IPS-NIHi11 (cell line): ENCODE measurements at regions not wholly inside any gene's neighbourhood (a gene's known extent, or its start where the extent isn't known, plus 50 kb on each side); places are given as distances from the start of the nearest gene placed in this dataset.
"Not testable (repeated sequence)": the region's sequence is repeated elsewhere in the genome, so short reads cannot be mapped to it uniquely, and the experiment has no call there.

Source experiments
- DNase-seq: peaks from one replicate; pipeline ENCODE4 v3.0.0; 2012; ENCODE audit warnings: mixed read lengths, low spot score

DNA sequence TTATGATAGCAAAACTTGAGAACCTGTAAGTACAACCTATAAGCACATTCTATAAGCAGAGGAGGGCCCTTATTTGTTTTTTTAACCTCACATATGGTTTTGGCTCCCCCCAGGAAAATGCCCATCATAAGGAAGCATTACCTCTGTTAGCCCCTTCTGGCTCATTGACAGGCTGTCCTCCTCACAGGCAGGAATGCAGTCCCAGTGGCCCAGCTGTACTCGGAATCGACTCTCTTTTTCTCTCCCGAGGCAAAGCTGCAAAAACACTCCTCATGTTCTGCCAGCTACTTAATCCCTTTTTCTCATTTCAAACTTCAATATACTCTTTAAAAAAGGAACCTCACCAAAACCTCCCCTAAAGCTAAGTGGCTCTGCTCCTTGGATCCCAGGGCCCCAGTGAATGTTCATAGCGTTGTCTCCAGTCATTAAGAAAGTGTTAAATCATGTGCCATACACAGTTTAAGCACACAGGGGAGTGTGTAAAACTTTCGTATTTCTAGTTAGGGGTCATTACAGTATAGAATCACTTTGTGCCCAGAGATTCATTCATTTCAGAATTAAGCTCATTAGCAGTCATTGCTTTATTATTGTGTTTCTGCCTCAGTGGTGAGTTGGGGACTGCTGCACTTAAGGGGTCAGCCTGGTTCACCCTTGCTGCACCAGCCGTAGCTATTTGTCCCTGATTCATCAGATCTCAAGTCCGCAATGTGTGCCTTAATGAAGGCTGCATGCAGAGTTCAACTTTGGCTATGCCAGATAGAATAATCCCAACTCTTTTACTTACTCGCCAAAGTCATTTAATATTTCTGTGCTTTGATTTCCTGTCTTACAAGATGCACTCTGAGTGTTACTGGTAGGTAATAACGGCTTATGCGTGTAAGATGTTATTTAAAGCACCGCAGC, 57.6 kb downstream of the JRKL start:
- DNase-seq: no peak

DNA sequence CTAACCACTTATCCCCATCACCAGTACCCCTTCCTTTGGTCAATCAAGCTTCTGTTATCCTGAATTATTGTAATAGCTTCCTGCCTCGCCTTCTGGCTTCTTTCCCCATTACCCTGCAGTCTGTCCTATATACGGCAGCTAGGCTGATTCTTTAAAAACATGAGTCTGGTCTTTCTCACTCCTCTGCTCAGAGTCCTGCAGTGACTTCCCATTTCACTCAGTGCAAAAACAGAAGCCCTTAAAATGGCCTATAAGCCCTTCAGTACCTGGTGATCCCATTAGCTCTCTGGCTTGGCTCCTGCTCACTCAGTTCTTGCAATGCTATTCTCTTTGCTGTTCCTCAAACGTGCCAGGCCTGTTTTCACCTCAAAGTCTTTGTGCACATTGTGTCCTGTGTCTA, 58.4 kb downstream of the JRKL start:
- no peak for DNase-seq

GRCh38 chr11:96456111-96456510, 66.3 kb downstream of the JRKL start:
- DNase-seq: peak; percentile 29

GRCh38 chr11:96459751-96460150, 69.9 kb downstream of the JRKL start:
- no peak for DNase-seq

- no peak for DNase-seq
These were observed 72.1 kb downstream of the JRKL start for GRCh38 chr11:96461871-96462270.

DNA sequence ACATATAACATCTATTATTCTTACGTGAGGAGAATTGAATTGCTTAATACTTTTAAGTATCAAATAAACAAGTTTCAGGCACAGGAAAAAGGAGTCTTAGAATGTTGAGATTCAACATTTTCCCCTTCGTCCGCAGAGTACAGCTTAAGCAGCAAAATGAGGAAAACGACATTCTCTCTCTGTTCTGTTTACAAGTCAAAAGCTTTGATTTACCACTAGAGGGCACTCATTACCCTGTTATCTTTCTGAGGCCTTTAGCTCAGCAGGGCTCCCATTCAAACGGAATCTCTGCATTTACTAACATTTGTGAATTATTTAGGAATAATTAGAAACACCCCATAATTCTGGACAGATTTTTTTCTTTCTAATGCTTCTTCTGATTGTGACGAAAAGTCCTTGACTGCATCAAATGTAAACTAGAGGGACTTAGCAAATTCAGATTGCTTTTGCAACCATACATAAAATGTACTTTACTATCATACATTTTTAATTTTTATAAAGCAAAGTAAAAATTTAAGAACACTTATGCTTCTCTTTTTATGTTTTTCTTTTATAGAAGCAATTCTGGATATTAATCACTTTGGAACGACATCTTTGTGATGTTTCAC, 75.0 kb downstream of the JRKL start:
- DNase-seq: peak; percentile 74

- DNase-seq: no peak
These were observed 75.7 kb downstream of the JRKL start for GRCh38 chr11:96465512-96465911.

DNA sequence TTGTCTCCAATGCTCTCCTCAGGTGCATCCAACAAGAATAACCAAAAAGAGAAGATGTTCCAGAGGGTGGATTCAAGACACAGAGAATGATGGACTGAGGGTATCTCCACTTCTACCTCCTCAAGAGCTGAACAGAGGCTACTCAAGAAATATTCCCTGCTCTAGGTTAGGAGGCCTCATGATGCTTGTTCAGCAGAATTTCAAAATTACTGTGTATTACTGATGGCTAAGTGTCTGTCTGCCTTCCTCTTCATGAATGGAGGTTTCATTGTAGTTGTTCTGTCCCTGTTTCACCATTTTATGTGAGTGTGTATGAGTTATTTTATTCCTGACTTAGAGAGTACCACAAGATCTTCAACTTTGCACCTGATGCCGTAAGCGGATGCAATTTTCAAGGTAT, 76.8 kb downstream of the JRKL start:
- DNase-seq: no peak

GRCh38 chr11:96469776-96470175, 80.0 kb downstream of the JRKL start:
- DNase-seq: no peak

DNA sequence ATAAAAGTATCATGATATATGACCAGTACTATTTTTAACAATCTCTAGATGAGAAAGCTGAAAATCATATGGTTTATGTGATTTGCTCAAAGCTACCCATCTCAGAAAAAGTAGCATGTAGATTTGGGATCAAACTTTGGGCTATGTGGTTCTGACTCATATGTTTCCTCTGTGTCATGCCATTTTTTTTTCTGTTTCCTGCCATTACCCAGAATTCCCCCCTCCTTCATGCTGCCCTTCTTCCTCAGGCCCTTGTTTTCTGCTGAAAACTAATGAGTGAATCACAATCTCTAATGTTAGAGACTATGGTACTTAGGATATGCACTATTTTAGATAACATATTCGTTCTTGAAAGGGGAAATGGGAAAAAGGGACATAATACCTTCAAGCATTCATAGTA, 80.7 kb downstream of the JRKL start:
- no peak for DNase-seq

- peak; percentile 20 for DNase-seq
These were observed 82.3 kb downstream of the JRKL start for GRCh38 chr11:96472085-96472484.

- DNase-seq: no peak
These were observed 84.5 kb downstream of the JRKL start for GRCh38 chr11:96474263-96474662.

DNA sequence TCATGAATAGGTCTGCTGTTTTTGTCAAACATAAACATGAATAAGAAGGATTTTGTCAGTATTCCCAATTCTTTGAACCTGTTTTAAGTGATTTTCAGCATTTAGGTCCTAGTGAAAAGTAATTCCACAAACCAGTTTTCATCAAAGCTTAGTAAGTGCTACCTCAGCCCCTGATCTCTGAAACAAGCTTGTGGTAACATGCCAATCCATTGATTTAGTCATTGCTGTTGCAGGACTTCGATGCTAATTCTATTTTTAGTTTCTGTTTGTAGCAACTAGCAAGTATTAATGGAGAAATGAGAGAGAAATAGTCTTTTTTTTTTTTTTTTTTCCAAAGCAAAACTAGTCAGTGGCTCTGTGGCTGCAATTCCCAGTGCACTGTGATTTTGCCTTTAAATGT, 91.4 kb downstream of the JRKL start:
- no peak for DNase-seq

GRCh38 chr11:96481771-96482170, 92.0 kb downstream of the JRKL start:
- DNase-seq: no peak

- no peak for DNase-seq
These were observed 92.4 kb downstream of the JRKL start for GRCh38 chr11:96482193-96482592.

GRCh38 chr11:96483374-96483955, 93.7 kb downstream of the JRKL start:
- no peak for DNase-seq

- no peak for DNase-seq
These were observed 94.5 kb downstream of the JRKL start for GRCh38 chr11:96484361-96484760.

DNA sequence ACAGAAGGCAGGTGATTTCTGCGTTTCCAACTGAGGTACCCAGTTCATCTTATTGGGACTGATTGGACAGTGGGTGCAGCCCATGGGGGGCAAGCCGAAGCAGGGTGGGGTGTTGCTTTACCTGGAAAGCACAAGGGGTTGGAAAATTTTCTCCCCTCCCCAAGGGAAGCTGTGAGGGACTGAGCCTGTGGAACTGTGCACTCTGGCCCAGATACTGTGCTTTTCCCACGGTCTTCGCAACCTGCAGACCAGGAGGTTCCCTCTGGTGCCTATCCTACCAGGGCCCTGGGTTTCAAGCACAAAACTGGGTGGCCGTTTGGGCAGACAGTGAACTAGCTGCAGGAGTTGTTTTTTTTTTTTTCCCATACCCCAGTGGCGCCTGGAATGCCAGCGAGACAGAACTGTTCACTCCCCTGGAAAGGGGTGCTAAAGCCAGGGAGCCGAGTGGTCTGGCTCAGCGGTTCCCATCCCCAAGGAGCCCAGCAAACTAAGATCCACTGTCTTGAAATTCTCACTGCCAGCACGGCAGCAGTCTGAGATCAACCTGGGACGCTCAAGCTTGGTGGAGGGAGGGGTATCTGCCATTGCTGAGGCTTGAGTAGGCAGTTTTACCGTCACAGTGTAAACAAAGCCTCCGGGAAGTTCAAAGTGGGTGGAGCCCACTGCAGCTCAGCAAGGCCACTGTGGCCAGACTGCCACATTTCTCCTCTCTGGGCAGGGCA, 97.2 kb downstream of the JRKL start:
- DNase-seq: no peak

GRCh38 chr11:96488911-96489310, 99.1 kb downstream of the JRKL start:
- not testable (repeated sequence) for DNase-seq

DNA sequence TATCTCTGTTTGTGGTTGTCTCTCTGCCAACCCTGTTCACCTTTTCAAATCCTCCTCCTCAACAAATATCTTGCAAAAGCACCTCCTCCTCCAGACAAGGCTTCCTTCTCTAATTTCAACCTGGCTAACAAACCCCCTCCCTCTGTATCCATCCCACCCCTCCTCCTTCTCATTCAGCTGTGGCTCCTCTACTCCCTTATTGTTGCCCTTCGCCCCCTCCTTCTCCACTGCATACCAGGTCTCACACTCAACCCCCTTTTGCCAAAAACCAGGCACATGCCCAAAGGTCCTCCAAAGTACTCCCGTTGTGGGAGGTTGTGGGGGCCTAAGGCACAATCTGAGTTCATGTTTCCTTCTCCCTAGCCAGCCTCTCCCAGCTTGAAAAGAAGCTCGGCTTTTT, 110.6 kb downstream of the JRKL start:
- DNase-seq: no peak

DNA sequence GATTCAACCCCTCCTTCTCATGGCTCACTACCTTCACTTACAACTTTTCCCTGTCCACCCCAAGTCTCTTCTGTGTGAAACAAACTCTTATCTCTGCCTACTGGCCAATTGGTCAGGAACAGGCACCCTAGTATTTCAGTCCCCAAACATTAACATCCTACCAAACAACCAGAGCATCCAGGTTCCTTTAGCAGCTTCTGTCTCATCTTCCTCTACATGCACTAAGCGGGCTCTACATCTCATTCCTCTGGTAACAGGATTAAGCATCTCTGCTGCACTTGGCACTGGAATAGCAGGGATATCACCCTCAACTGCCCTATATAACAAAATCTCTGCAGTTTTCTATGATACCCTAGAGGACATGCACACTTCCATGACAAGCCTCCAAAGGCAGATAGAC, 116.2 kb downstream of the JRKL start:
- DNase-seq: no peak

DNA sequence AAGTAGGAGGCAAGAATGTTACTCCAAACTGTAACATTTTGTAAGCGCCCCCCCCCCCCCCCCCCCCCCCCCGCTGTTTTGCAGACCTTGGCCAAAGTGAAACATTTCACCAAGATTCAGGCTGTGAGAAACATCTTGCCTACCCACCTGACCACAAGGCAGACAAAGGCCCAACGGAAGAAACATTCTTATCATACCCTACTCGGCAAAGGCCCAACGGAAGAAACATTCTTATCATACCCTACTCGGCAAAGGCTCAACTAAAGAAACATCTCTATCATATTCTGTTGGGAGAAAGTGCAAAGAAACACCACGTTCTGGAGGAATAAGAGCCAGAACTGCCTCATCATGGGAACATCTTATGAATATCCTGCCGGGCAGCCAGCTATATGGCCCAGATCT, 117.1 kb downstream of the JRKL start:
- no peak for DNase-seq

GRCh38 chr11:96508861-96509260, 119.0 kb downstream of the JRKL start:
- DNase-seq: no peak
